Activated B cell treated with CpG ODN at 0.5 μM for 24 hours (primary cell): ENCODE measurements at regions not wholly inside any gene's neighbourhood (a gene's known extent, or its start where the extent isn't known, plus 50 kb on each side); places are given as distances from the start of the nearest gene placed in this dataset.

Source experiments
- ATAC-seq: fragments of 200-7000 bp; cut with Tn5 transposase; one replicate; pipeline ENCODE4 v1.10.0; 2021; ENCODE audit warnings: low read depth, mild to moderate bottlenecking, moderate library complexity
- CTCF ChIA-PET: fragments of 350-600 bp; sonication (Branson Sonifier 250); formaldehyde crosslinking; loops from one replicate; lab custom pipeline; 2021; ENCODE audit warnings: antibody characterized with exemption; lab: Charles Lee
- POLR2A ChIA-PET: fragments of 350-600 bp; sonication (Branson Sonifier 250); formaldehyde crosslinking; loops from one replicate; lab custom pipeline; 2021; ENCODE audit warnings: antibody characterized with exemption; lab: Charles Lee
- DNase-seq: peaks from one replicate; pipeline ENCODE4 v3.0.0; 2022
- H3K27ac Mint-ChIP-seq: one replicate; pipeline ENCODE4 v1.8.0; 2020; ENCODE audit warnings: mixed read lengths
- H3K27me3 Mint-ChIP-seq: one replicate; pipeline ENCODE4 v1.8.0; 2021; ENCODE audit warnings: mixed read lengths
- H3K36me3 Mint-ChIP-seq: one replicate; pipeline ENCODE4 v1.8.0; 2021; ENCODE audit warnings: low read depth, mixed read lengths
- H3K4me1 Mint-ChIP-seq: one replicate; pipeline ENCODE4 v1.8.0; 2021; ENCODE audit warnings: mixed read lengths
- H3K4me3 Mint-ChIP-seq: one replicate; pipeline ENCODE4 v1.8.0; 2020; ENCODE audit warnings: mild to moderate bottlenecking, mixed read lengths
- H3K9me3 Mint-ChIP-seq: one replicate; pipeline ENCODE4 v1.8.0; 2020; ENCODE audit warnings: mixed read lengths
- CTCF ChIP-seq: fragments of 200-600 bp; IDR thresholded peaks from one replicate; pipeline ENCODE4 v1.8.0; 2022; ENCODE audit warnings: antibody characterized with exemption, mild to moderate bottlenecking
- intact Hi-C: fragments of 100-400 bp; cut with micrococcal nuclease; formaldehyde crosslinking; loops from one replicate; pipeline ENCODE4 v1.15.1; 2024

- Mint-ChIP-seq H3K9me3 (no peaks in the 10 kb centered on the region), H3K4me3 (no peak overlapping the region), H3K27ac (no peak overlapping the region), H3K27me3 (no peaks in the 10 kb centered on the region), H3K36me3 (no peaks in the 10 kb centered on the region), H3K4me1 (no peaks in the 10 kb centered on the region)
- DNase-seq (no peak), ATAC-seq (no peak)
- no peak for TF ChIP-seq CTCF
- intact Hi-C loops: no loop called here
- ChIA-PET CTCF (no interaction called here), POLR2A (no interaction called here)
These were observed 268.3 kb upstream of the CDH20 start for GRCh38 chr18:61064911-61065310.

- CTCF ChIA-PET: no interaction called here
- intact Hi-C loops: no loop called here
- Mint-ChIP-seq H3K27ac (no peak overlapping the region), H3K4me1 (no peaks in the 10 kb centered on the region), H3K27me3 (no peaks in the 10 kb centered on the region), H3K9me3 (no peaks in the 10 kb centered on the region), H3K36me3 (no peaks in the 10 kb centered on the region), H3K4me3 (no peak overlapping the region)
- TF ChIP-seq CTCF: no peak
- ATAC-seq: no peak
- POLR2A ChIA-PET: no interaction called here
- DNase-seq: no peak
These were observed 256.2 kb upstream of the CDH20 start for GRCh38 chr18:61076986-61077385.

- no peak for TF ChIP-seq CTCF
- H3K4me1 Mint-ChIP-seq: no peaks in the 10 kb centered on the region
- DNase-seq (no peak), ATAC-seq (no peak)
- intact Hi-C loops: no loop called here
- no peaks in the 10 kb centered on the region for H3K36me3 Mint-ChIP-seq
- no peak overlapping the region for H3K4me3 Mint-ChIP-seq
- H3K27ac Mint-ChIP-seq: no peak overlapping the region
- no peaks in the 10 kb centered on the region for H3K27me3 Mint-ChIP-seq
- ChIA-PET CTCF (no interaction called here), POLR2A (no interaction called here)
- no peaks in the 10 kb centered on the region for H3K9me3 Mint-ChIP-seq
These were observed 253.5 kb upstream of the CDH20 start for GRCh38 chr18:61079714-61080113.

DNA sequence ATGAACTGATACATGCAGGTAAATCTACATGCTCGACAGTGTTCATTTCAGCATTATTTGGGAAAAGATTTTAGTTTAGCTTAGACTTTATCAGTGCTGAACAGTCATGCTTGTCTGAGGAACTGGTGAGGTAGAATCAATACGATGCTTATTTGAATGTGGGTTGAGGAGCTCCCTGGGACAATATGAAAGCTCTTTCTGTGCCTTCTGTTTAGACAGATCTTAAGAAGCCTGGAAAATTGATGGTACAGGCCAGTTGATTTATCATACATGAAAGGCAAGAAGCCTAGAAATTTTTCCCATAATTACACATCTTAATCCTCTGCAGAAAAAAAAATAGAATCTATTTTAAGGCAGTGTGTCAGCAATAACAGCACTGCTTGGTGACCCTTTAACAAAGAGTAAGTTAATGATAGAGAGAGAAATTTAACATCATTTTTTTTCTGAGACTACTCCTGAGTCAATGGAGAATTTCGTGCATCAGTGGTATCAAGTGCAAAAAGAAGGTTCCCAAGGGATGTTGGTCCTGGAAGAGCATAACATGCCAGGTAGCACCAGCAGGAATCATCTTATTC is 252.2 kb upstream of the CDH20 start:
- no peaks in the 10 kb centered on the region for H3K27me3 Mint-ChIP-seq

GRCh38 chr18:61082976-61083630 is 250.1 kb upstream of the CDH20 start:
- intact Hi-C loops: no loop called here
- ChIA-PET CTCF (no interaction called here), POLR2A (no interaction called here)
- H3K4me3 Mint-ChIP-seq: no peak overlapping the region
- H3K9me3 Mint-ChIP-seq: no peaks in the 10 kb centered on the region
- no peaks in the 10 kb centered on the region for H3K4me1 Mint-ChIP-seq
- ATAC-seq: no peak
- TF ChIP-seq CTCF: no peak
- DNase-seq: no peak
- no peaks in the 10 kb centered on the region for H3K27me3 Mint-ChIP-seq
- H3K36me3 Mint-ChIP-seq: no peaks in the 10 kb centered on the region
- H3K27ac Mint-ChIP-seq: no peak overlapping the region

More for the DNA sequence above, 252.2 kb upstream of the CDH20 start:
- no peaks in the 10 kb centered on the region for H3K9me3 Mint-ChIP-seq
- CTCF ChIA-PET: no interaction called here
- no peaks in the 10 kb centered on the region for H3K36me3 Mint-ChIP-seq
- no peak for DNase-seq
- POLR2A ChIA-PET: no interaction called here
- no peak overlapping the region for H3K4me3 Mint-ChIP-seq
- H3K27ac Mint-ChIP-seq: no peak overlapping the region
- TF ChIP-seq CTCF: no peak
- no peak for ATAC-seq
- H3K4me1 Mint-ChIP-seq: no peaks in the 10 kb centered on the region
- intact Hi-C loops: no loop called here
